Gastrocnemius medialis (tissue), 4 donors: ENCODE measurements at regions not wholly inside any gene's neighbourhood (a gene's known extent, or its start where the extent isn't known, plus 50 kb on each side); places are given as distances from the start of the nearest gene placed in this dataset.

ENCODE experiments used
- CTCF ChIP-seq, 5 experiments: fragments of 450-650 bp in 3 of 5; fragments of 200-600 bp in 2 of 5; sonication (generic) in 2 of 5; IDR thresholded peaks in 4 of 5; conservative IDR thresholded peaks in 1 of 5; 1 replicate in 4 of 5; 2 replicates in 1 of 5; pipeline ENCODE4 v1.5.1; 2016 to 2019; ENCODE audit warnings: antibody characterized with exemption in 5 of 5, mild to moderate bottlenecking in 3 of 5, moderate library complexity in 3 of 5
- POLR2A ChIP-seq, 2 donors: fragments of 450-650 bp; IDR thresholded peaks; one replicate each; pipeline ENCODE4 v1.6.1; 2017; ENCODE audit warnings: antibody characterized with exemption in 2 of 2, mild to moderate bottlenecking in 2 of 2, moderate library complexity in 2 of 2

GRCh38 chr4:110309675-110310074 is 111.3 kb upstream of the ELOVL6 start:
- TF ChIP-seq POLR2A (IDR thresholded peaks at IDR 0.05) (no peak), CTCF (IDR thresholded peaks at IDR 0.05 in 4 of 5, conservative IDR thresholded peaks at IDR 0.05 in 1 of 5) (no peak)
